ENCODE measurements at regions not wholly inside any gene's neighbourhood (a gene's known extent, or its start where the extent isn't known, plus 50 kb on each side); places are given as distances from the start of the nearest gene placed in this dataset.

- TF ChIP-seq, protein P1, sequence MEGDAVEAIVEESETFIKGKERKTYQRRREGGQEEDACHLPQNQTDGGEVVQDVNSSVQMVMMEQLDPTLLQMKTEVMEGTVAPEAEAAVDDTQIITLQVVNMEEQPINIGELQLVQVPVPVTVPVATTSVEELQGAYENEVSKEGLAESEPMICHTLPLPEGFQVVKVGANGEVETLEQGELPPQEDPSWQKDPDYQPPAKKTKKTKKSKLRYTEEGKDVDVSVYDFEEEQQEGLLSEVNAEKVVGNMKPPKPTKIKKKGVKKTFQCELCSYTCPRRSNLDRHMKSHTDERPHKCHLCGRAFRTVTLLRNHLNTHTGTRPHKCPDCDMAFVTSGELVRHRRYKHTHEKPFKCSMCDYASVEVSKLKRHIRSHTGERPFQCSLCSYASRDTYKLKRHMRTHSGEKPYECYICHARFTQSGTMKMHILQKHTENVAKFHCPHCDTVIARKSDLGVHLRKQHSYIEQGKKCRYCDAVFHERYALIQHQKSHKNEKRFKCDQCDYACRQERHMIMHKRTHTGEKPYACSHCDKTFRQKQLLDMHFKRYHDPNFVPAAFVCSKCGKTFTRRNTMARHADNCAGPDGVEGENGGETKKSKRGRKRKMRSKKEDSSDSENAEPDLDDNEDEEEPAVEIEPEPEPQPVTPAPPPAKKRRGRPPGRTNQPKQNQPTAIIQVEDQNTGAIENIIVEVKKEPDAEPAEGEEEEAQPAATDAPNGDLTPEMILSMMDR (IDR thresholded peaks at IDR 0.05; ENCODE audit: low read depth, low read length), result no peak
- H3K4me3 ChIP-seq (ENCODE audit: low read depth, low read length), result no peak overlapping the region
Observed at GRCh38 chr14:81938341-81938740, 404.7 kb upstream of the SEL1L start.

- TF ChIP-seq, protein P1 (IDR thresholded peaks at IDR 0.05; ENCODE audit: low read depth, low read length), result no peak
- no peak overlapping the region for H3K4me3 ChIP-seq (ENCODE audit: low read depth, low read length)
Observed at GRCh38 chr14:81940651-81941050, 407.0 kb upstream of the SEL1L start.

GRCh38 chr14:81942071-81942470 is 408.4 kb upstream of the SEL1L start:
- TF ChIP-seq, protein P1 (IDR thresholded peaks at IDR 0.05; ENCODE audit: low read depth, low read length), result no peak

DNA sequence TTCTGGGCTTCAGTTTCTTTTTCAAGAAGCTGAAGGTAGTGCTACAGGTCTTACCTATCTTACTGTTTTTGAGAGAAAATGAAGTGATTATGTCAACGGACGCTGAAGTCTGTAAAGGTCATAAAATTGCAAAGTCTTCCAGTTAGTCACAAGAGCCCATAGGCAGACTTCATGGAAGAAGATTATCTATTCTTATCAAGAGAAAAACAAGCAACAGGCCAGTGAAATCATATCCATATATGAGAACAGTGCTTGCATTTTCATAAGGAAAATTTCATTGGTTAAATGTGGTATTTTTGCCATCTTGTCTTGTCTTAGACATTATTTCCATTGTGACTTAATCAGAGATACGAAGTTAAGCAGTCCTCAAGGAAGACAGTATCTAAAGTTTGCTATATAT is 412.7 kb upstream of the SEL1L start:
- no peak overlapping the region for H3K4me3 ChIP-seq (ENCODE audit: low read depth, low read length)
- TF ChIP-seq, protein P1 (IDR thresholded peaks at IDR 0.05; ENCODE audit: low read depth, low read length), result no peak

More at GRCh38 chr14:81942071-81942470, 408.4 kb upstream of the SEL1L start:
- no peak overlapping the region for H3K4me3 ChIP-seq (ENCODE audit: low read depth, low read length)

- TF ChIP-seq, protein P1 (IDR thresholded peaks at IDR 0.05; ENCODE audit: low read depth, low read length), result no peak
- no peak overlapping the region for H3K4me3 ChIP-seq (ENCODE audit: low read depth, low read length)
Observed at GRCh38 chr14:81946834-81947798, 413.5 kb upstream of the SEL1L start.

DNA sequence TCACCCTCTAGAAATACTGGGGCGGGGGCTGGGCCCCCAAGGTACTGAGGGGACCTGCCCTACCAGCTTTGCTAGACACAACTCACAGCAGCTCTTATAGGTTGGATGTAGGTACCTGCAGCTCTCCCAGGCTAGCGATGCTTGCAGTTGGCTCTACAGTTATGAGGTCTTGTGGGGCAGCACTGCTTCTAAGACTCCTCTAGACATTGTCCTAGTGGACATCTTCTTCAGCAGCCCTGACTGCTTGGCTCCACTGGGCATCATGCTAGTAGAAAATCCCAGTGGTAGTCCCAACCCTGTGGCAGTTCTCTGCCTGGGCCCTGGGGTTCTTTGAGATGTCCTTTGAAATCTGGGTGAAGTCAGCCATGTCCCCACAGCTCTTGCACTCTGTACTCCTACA is 419.3 kb upstream of the SEL1L start:
- TF ChIP-seq, protein P1 (IDR thresholded peaks at IDR 0.05; ENCODE audit: low read depth, low read length), result no peak
- no peak overlapping the region for H3K4me3 ChIP-seq (ENCODE audit: low read depth, low read length)

DNA sequence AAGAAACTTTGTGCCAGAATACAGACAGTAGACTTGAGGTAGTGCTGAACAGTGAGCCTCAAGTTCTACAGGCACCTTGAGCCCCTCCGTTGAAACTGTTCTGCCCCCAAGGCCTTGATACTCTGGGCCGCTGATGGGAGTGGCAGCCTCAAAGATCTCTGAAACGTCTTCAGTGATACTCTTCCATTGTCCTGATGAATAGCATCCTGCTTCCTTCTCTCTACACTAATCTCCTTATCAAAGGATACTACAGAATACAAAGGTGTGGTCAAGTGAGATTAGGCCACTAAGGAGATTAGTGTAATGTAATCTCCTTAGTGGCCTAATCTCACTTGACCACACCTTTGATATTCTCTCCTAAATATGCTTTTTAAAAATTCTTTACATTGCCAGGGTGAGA is 419.8 kb upstream of the SEL1L start:
- TF ChIP-seq, protein P1 (IDR thresholded peaks at IDR 0.05; ENCODE audit: low read depth, low read length), result no peak
- H3K4me3 ChIP-seq (ENCODE audit: low read depth, low read length), result no peak overlapping the region

All from WI38 (cell line).